GM12878 (cell line): ENCODE measurements at regions not wholly inside any gene's neighbourhood (a gene's known extent, or its start where the extent isn't known, plus 50 kb on each side); places are given as distances from the start of the nearest gene placed in this dataset.
A peak's percentile ranks its signal among the peaks of the same experiment; 100 is the strongest.
"Not testable (repeated sequence)": the region's sequence is repeated elsewhere in the genome, so short reads cannot be mapped to it uniquely, and the experiment has no call there.

Experiments used
- ATAC-seq: fragments of 200-7000 bp; cut with Tn5 transposase; 3 replicates; pipeline ENCODE4 v1.9.1; 2020; ENCODE audit warnings: mild to moderate bottlenecking, moderate library complexity
- BruUV-seq: library from RNA; stranded (reverse); fragments of 400-500 nt; replicated peaks from 2 replicates; lab custom pipeline; 2021; lab: Mats Ljungman, UMichigan
- CTCF ChIA-PET: fragments of 300-600 bp; sonication (Branson Sonifier 250); formaldehyde crosslinking; extraction: SDS; loops from one replicate; lab custom pipeline; 2021; ENCODE audit warnings: inconsistent platforms; lab: Yijun Ruan, JAX
- POLR2A ChIA-PET: fragments of 350-600 bp; formaldehyde crosslinking; extraction: SDS; loops from one replicate; lab custom pipeline; 2021; ENCODE audit warnings: inconsistent platforms; lab: Charles Lee
- RAD21 ChIA-PET: fragments of 300-600 bp; sonication (Branson Sonifier 250); formaldehyde crosslinking; loops from one replicate; lab custom pipeline; 2023; ENCODE audit warnings: antibody characterized with exemption; ENCODE audit not compliant: unreplicated experiment; lab: Charles Lee
- SMC1A ChIA-PET: fragments of 300-600 bp; sonication (Branson Sonifier 250); formaldehyde crosslinking; loops from one replicate; lab custom pipeline; 2023; ENCODE audit not compliant: unreplicated experiment, uncharacterized antibody; lab: Charles Lee
- DNase-seq: peaks from one replicate; pipeline ENCODE4 v3.0.0-alpha.2; 2011; ENCODE audit warnings: low read depth, low spot score
- FAIRE-seq: peaks from 3 replicates; lab custom pipeline; 2011; peaks lifted over from hg19 to GRCh38; lab: Jason Lieb, UNC
- H2AFZ ChIP-seq: 2 replicates; pipeline ENCODE4 v1.6.0; 2011; ENCODE audit warnings: low read depth, low read length, control low read depth; ENCODE audit not compliant: control insufficient read depth
- H3K27ac ChIP-seq: 2 replicates; pipeline ENCODE4 v1.5.1; 2011; ENCODE audit warnings: control low read depth; ENCODE audit not compliant: control insufficient read depth, insufficient read depth
- H3K27me3 ChIP-seq, 2 experiments: replicated peaks in 1 of 2; 2 replicates each; pipeline versions ENCODE4 v1.6.0 to v1.6.1; 2011; ENCODE audit warnings: low read length in 1 of 2; ENCODE audit not compliant: control insufficient read depth in 2 of 2, insufficient read depth in 2 of 2
- H3K36me3 ChIP-seq, 2 experiments: 2 replicates each; pipeline ENCODE4 v1.5.1; 2011; ENCODE audit warnings: low read length in 1 of 2; ENCODE audit not compliant: control insufficient read depth in 2 of 2, insufficient read depth in 2 of 2
- H3K4me1 ChIP-seq: 2 replicates; pipeline ENCODE4 v1.6.1; 2011; ENCODE audit warnings: mild to moderate bottlenecking, low read length, moderate library complexity, mixed read lengths; ENCODE audit not compliant: control insufficient read depth, insufficient read depth
- H3K4me2 ChIP-seq: 2 replicates; pipeline ENCODE4 v1.6.0; 2011; ENCODE audit warnings: control low read depth; ENCODE audit not compliant: control insufficient read depth, insufficient read depth
- H3K4me3 ChIP-seq: fragments of 200-600 bp; sonication (generic); 2 replicates; pipeline ENCODE4 v1.5.1; 2016
- H3K79me2 ChIP-seq: 2 replicates; pipeline ENCODE4 v1.6.0; 2011; ENCODE audit warnings: low read length; ENCODE audit not compliant: control insufficient read depth, insufficient read depth
- H3K9ac ChIP-seq: 2 replicates; pipeline ENCODE4 v1.8.0; 2011; ENCODE audit warnings: low read length, control low read depth, mixed read lengths; ENCODE audit not compliant: control insufficient read depth, insufficient read depth
- H3K9me3 ChIP-seq: replicated peaks from 3 replicates; pipeline ENCODE4 v1.5.1; 2011; ENCODE audit warnings: mild to moderate bottlenecking, low read length; ENCODE audit not compliant: control insufficient read depth, insufficient read depth
- H4K20me1 ChIP-seq: 2 replicates; pipeline ENCODE4 v1.6.0; 2011; ENCODE audit not compliant: control insufficient read depth, insufficient read depth
- WGBS: methylation state at CpG from one replicate; pipeline ENCODE4 v1.1.6; 2016; ENCODE audit warnings: low lambda C conversion rate; ENCODE audit not compliant: insufficient replicate concordance, insufficient coverage; ENCODE audit errors: missing lambda C conversion rate; 5-methylcytosine and 5-hydroxymethylcytosine counted together
- in situ Hi-C: fragments of 300-500 bp; cut with MboI; formaldehyde crosslinking; loops from 9 replicates; pipeline ENCODE4 v1.14.3; 2018; ENCODE audit warnings: mixed read lengths
- intact Hi-C: fragments of 100-400 bp; cut with micrococcal nuclease; formaldehyde crosslinking; loops from one replicate; pipeline ENCODE4 v1.14.2; 2022; ENCODE audit not compliant: unreplicated experiment

DNA sequence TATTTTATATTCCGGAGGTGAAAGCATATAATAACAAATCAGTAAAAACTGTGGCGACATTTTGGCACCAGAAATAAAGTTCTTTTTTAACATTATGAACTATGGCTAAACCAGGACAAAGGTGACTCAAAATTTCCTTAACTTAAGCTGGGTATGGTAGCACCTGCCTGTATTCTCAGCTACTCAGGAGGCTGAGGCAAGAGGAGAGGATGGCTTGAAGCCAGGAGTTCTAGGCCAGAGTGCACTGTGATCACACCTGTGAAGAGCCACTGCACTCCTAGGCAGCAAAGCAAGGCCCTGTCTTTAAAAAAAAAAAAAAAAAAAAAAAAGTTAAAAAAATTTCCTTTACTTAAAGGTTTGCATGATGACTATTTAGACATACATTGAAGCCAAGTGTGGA, 63.0 kb upstream of the KIF2A start:
- H3K4me2 ChIP-seq, CTCF ChIA-PET, SMC1A ChIA-PET, H3K4me3 ChIP-seq, in situ Hi-C loops, H3K9ac ChIP-seq, H4K20me1 ChIP-seq, BruUV-seq, H3K27me3 ChIP-seq, POLR2A ChIA-PET, H3K36me3 ChIP-seq, intact Hi-C loops, RAD21 ChIA-PET, H3K4me1 ChIP-seq, H3K27ac ChIP-seq, H2AFZ ChIP-seq, DNase-seq, H3K79me2 ChIP-seq, FAIRE-seq, H3K9me3 ChIP-seq: not testable (repeated sequence)
- peak; percentile 24; the same call in 1 of the 3 replicates for ATAC-seq
- 94% methylated on average over 2 of the region's 2 CpGs for WGBS

DNA sequence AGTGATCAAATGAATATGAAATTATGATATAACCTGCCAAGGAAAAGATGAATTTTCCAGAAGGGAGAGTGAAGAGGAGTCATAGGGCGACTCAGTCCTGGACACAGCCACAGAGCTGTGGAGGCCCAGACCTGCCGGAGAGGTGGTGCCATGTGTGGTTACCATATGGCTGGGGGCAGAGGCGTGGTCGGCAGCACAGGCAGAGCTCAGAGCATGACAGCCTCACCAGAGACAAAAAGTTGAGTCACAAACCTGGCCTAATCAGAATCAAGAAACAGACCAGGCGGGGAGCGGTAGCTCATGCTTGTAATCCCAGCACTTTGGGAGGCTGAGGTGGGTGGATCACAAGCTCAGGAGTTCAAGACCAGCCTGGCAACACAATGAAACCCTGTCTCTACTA, 57.8 kb upstream of the KIF2A start:
- CTCF ChIA-PET, result interaction anchor here (1.3 kb wide), 1 partner anchor 24 kb away, joined by 3 read pairs; no protein-coding TSS in a partner anchor
- BruUV-seq, intact Hi-C loops, H4K20me1 ChIP-seq, H3K36me3 ChIP-seq, H2AFZ ChIP-seq, H3K27me3 ChIP-seq, H3K4me3 ChIP-seq, H3K4me2 ChIP-seq, ATAC-seq, FAIRE-seq, H3K9ac ChIP-seq, H3K27ac ChIP-seq, H3K4me1 ChIP-seq, SMC1A ChIA-PET, in situ Hi-C loops, H3K79me2 ChIP-seq, H3K9me3 ChIP-seq, RAD21 ChIA-PET, DNase-seq: not testable (repeated sequence)
- POLR2A ChIA-PET, result interaction anchor here (0.6 kb wide), 2 partner anchors 12 to 59 kb away, joined by 3 read pairs; no protein-coding TSS in a partner anchor
- WGBS, result 96% methylated on average over 6 of the region's 6 CpGs

DNA sequence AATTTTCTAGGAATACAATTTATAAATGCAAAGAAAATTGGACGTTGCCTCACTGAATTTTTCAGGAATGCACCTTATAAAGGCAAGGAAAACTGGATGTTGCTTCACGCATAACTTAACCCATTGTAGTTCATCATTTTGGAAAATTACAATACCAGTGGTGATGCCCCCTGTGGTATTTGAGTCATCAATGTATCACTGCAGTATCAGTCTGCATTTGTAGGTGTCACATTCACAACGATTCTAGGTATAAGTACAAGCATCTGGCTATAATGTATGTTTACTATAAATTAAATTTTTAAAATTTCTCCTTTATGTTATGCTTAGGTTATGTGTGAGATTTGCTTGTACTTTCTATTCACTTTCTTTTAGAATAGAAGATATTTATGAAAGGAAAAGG, 55.9 kb upstream of the KIF2A start:
- ChIA-PET CTCF (interaction anchor here (1.1 kb wide), 1 partner anchor 40 kb away, joined by 5 read pairs; no protein-coding TSS in a partner anchor), SMC1A (interaction anchor here (1.5 kb wide), 1 partner anchor 103 kb away, joined by 3 read pairs; no protein-coding TSS in a partner anchor)
- H2AFZ ChIP-seq, H3K4me1 ChIP-seq, H4K20me1 ChIP-seq, intact Hi-C loops, H3K4me3 ChIP-seq, H3K79me2 ChIP-seq, H3K27ac ChIP-seq, H3K9ac ChIP-seq, H3K27me3 ChIP-seq, RAD21 ChIA-PET, DNase-seq, POLR2A ChIA-PET, BruUV-seq, H3K36me3 ChIP-seq, H3K4me2 ChIP-seq, H3K9me3 ChIP-seq, FAIRE-seq, in situ Hi-C loops: not testable (repeated sequence)
- WGBS, result 61% methylated on average over 3 of the region's 3 CpGs
- peak; percentile 62 for ATAC-seq
